HL-60 (cell line): ENCODE measurements at regions not wholly inside any gene's neighbourhood (a gene's known extent, or its start where the extent isn't known, plus 50 kb on each side); places are given as distances from the start of the nearest gene placed in this dataset.

Experiments
- POLR2AphosphoS5 ChIP-seq: IDR thresholded peaks from 2 replicates; pipeline ENCODE4 v1.6.1; 2012; ENCODE audit warnings: low read depth
- TF ChIP-seq, protein P1 (sequence below): IDR thresholded peaks from one replicate; pipeline ENCODE4 v1.5.1; 2011; ENCODE audit warnings: low read length, control low read depth, inconsistent platforms; ENCODE audit not compliant: insufficient read depth

DNA sequence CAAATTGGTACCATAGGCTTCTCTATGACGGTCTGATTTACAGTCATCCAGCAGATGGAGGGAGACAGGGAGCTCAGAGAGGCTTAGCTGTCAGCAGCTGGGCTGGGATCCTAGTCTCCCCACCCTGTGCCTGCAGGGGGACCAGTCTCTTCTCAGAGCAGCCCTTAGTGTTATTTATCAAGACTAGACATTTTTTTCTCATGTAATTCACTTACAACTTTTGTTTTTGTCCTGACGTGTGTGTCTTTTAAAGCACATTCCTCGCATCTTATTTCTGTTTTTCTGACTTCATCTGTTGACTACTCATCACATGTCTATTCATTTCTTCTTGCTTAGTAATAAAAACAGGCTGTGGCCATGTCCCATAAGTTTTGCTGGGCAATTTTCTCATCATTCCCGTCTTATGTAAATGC lies 116.1 kb downstream of the KLF13 start:
- TF ChIP-seq, protein P1, sequence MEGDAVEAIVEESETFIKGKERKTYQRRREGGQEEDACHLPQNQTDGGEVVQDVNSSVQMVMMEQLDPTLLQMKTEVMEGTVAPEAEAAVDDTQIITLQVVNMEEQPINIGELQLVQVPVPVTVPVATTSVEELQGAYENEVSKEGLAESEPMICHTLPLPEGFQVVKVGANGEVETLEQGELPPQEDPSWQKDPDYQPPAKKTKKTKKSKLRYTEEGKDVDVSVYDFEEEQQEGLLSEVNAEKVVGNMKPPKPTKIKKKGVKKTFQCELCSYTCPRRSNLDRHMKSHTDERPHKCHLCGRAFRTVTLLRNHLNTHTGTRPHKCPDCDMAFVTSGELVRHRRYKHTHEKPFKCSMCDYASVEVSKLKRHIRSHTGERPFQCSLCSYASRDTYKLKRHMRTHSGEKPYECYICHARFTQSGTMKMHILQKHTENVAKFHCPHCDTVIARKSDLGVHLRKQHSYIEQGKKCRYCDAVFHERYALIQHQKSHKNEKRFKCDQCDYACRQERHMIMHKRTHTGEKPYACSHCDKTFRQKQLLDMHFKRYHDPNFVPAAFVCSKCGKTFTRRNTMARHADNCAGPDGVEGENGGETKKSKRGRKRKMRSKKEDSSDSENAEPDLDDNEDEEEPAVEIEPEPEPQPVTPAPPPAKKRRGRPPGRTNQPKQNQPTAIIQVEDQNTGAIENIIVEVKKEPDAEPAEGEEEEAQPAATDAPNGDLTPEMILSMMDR: no peak
- no peak for TF ChIP-seq POLR2AphosphoS5
